ENCODE measurements at regions not wholly inside any gene's neighbourhood (a gene's known extent, or its start where the extent isn't known, plus 50 kb on each side); places are given as distances from the start of the nearest gene placed in this dataset.

- 36% methylated on average over 3 of the region's 3 CpGs for WGBS (ENCODE audit: low lambda C conversion rate, missing lambda C conversion rate)
- H2AFZ ChIP-seq, result no peak overlapping the region
- H3K4me2 ChIP-seq, result no peak overlapping the region
- no peak overlapping the region for H3K4me3 ChIP-seq
- no peak for DNase-seq (ENCODE audit: low spot score)
- no peaks in the 10 kb centered on the region for H3K36me3 ChIP-seq (replicated peaks; ENCODE audit: insufficient read depth, low read depth)
- TF ChIP-seq EZH2phosphoT487 (IDR thresholded peaks at IDR 0.05; ENCODE audit: low read depth, severe bottlenecking, unreplicated experiment), result no peak
- TF ChIP-seq EZH2 (IDR thresholded peaks at IDR 0.05; ENCODE audit: borderline replicate concordance), result no peak
- TF ChIP-seq, protein P1, sequence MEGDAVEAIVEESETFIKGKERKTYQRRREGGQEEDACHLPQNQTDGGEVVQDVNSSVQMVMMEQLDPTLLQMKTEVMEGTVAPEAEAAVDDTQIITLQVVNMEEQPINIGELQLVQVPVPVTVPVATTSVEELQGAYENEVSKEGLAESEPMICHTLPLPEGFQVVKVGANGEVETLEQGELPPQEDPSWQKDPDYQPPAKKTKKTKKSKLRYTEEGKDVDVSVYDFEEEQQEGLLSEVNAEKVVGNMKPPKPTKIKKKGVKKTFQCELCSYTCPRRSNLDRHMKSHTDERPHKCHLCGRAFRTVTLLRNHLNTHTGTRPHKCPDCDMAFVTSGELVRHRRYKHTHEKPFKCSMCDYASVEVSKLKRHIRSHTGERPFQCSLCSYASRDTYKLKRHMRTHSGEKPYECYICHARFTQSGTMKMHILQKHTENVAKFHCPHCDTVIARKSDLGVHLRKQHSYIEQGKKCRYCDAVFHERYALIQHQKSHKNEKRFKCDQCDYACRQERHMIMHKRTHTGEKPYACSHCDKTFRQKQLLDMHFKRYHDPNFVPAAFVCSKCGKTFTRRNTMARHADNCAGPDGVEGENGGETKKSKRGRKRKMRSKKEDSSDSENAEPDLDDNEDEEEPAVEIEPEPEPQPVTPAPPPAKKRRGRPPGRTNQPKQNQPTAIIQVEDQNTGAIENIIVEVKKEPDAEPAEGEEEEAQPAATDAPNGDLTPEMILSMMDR (IDR thresholded peaks at IDR 0.05; ENCODE audit: poor library complexity), result no peak
- no peaks in the 10 kb centered on the region for H3K79me2 ChIP-seq
- no peaks in the 10 kb centered on the region for H3K9me2 ChIP-seq (replicated peaks; ENCODE audit: insufficient read depth)
- H3K27ac ChIP-seq, result no peak overlapping the region
- no peaks in the 10 kb centered on the region for H4K20me1 ChIP-seq (ENCODE audit: insufficient read depth, poor library complexity, severe bottlenecking)
- no peaks in the 10 kb centered on the region for H3K4me1 ChIP-seq (ENCODE audit: insufficient read depth)
- H3K27me3 ChIP-seq, result no peaks in the 10 kb centered on the region
- no peaks in the 10 kb centered on the region for H3K9me3 ChIP-seq (ENCODE audit: low read depth)
These were observed 904.4 kb downstream of the GALC start for GRCh38 chr14:87088588-87088987.

DNA sequence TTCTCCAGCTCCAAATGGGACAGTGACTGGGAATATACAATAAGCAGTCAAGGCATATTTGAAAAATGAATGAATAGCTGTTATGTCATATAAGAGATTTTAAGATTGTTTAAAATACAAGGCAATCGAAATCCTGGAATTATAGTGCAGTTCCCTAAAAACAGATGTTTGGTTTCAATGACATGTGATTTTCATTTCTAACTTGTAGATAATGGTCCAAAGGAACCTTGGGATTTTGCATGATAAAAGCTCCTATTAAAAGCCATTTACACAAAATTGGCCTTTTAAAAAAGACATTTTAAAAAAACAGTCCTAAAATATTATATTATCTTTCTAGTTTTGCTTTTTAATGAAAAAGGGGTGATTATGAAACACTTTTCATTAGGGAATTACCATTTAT is 905.1 kb downstream of the GALC start:
- WGBS (ENCODE audit: low lambda C conversion rate, missing lambda C conversion rate), result 38% methylated on average over 1 of the region's 1 CpG
- Histone ChIP-seq H3K36me3 (replicated peaks; ENCODE audit: insufficient read depth, low read depth) (no peaks in the 10 kb centered on the region), H3K4me1 (ENCODE audit: insufficient read depth) (no peaks in the 10 kb centered on the region), H3K27ac (peak overlapping the region; percentile 20), H3K9me3 (ENCODE audit: low read depth) (no peaks in the 10 kb centered on the region), H4K20me1 (ENCODE audit: insufficient read depth, poor library complexity, severe bottlenecking) (no peaks in the 10 kb centered on the region), H3K9me2 (replicated peaks; ENCODE audit: insufficient read depth) (no peaks in the 10 kb centered on the region), H3K79me2 (no peaks in the 10 kb centered on the region), H3K27me3 (no peaks in the 10 kb centered on the region), H3K4me3 (no peak overlapping the region), H3K4me2 (no peak overlapping the region), H2AFZ (no peak overlapping the region)
- DNase-seq (ENCODE audit: low spot score), result no peak
- TF ChIP-seq, protein P1 (IDR thresholded peaks at IDR 0.05; ENCODE audit: poor library complexity), result no peak
- no peak for TF ChIP-seq EZH2 (IDR thresholded peaks at IDR 0.05; ENCODE audit: borderline replicate concordance)
- no peak for TF ChIP-seq EZH2phosphoT487 (IDR thresholded peaks at IDR 0.05; ENCODE audit: low read depth, severe bottlenecking, unreplicated experiment)

GRCh38 chr14:87084908-87085307 is 908.1 kb downstream of the GALC start:
- Histone ChIP-seq H3K9me2 (replicated peaks; ENCODE audit: insufficient read depth) (no peaks in the 10 kb centered on the region), H3K79me2 (no peaks in the 10 kb centered on the region), H3K36me3 (replicated peaks; ENCODE audit: insufficient read depth, low read depth) (no peaks in the 10 kb centered on the region), H2AFZ (no peak overlapping the region), H3K4me1 (ENCODE audit: insufficient read depth) (no peaks in the 10 kb centered on the region), H3K27me3 (no peaks in the 10 kb centered on the region), H4K20me1 (ENCODE audit: insufficient read depth, poor library complexity, severe bottlenecking) (no peaks in the 10 kb centered on the region), H3K4me2 (no peak overlapping the region), H3K4me3 (no peak overlapping the region), H3K9me3 (ENCODE audit: low read depth) (no peaks in the 10 kb centered on the region), H3K27ac (no peak overlapping the region)
- TF ChIP-seq EZH2phosphoT487 (IDR thresholded peaks at IDR 0.05; ENCODE audit: low read depth, severe bottlenecking, unreplicated experiment) (no peak), EZH2 (IDR thresholded peaks at IDR 0.05; ENCODE audit: borderline replicate concordance) (no peak)
- TF ChIP-seq, protein P1 (IDR thresholded peaks at IDR 0.05; ENCODE audit: poor library complexity), result no peak
- no peak for DNase-seq (ENCODE audit: low spot score)
- WGBS (ENCODE audit: low lambda C conversion rate, missing lambda C conversion rate), result 90% methylated on average over 1 of the region's 1 CpG

GRCh38 chr14:87082917-87083316 is 910.1 kb downstream of the GALC start:
- no peak overlapping the region for H2AFZ ChIP-seq

More at GRCh38 chr14:87082917-87083316, 910.1 kb downstream of the GALC start:
- no peak for DNase-seq (ENCODE audit: low spot score)
- Histone ChIP-seq H3K4me3 (no peak overlapping the region), H3K9me2 (replicated peaks; ENCODE audit: insufficient read depth) (no peaks in the 10 kb centered on the region), H3K4me2 (no peak overlapping the region), H3K4me1 (ENCODE audit: insufficient read depth) (no peaks in the 10 kb centered on the region), H3K9me3 (ENCODE audit: low read depth) (no peaks in the 10 kb centered on the region), H3K27me3 (no peaks in the 10 kb centered on the region), H4K20me1 (ENCODE audit: insufficient read depth, poor library complexity, severe bottlenecking) (no peaks in the 10 kb centered on the region), H3K27ac (no peak overlapping the region), H3K36me3 (replicated peaks; ENCODE audit: insufficient read depth, low read depth) (no peaks in the 10 kb centered on the region), H3K79me2 (no peaks in the 10 kb centered on the region)
- TF ChIP-seq EZH2phosphoT487 (IDR thresholded peaks at IDR 0.05; ENCODE audit: low read depth, severe bottlenecking, unreplicated experiment), result no peak
- TF ChIP-seq EZH2 (IDR thresholded peaks at IDR 0.05; ENCODE audit: borderline replicate concordance), result no peak
- TF ChIP-seq, protein P1 (IDR thresholded peaks at IDR 0.05; ENCODE audit: poor library complexity), result no peak

All from hepatocyte (in vitro differentiated cells).